HG03439 (cell line): ENCODE measurements at regions not wholly inside any gene's neighbourhood (a gene's known extent, or its start where the extent isn't known, plus 50 kb on each side); places are given as distances from the start of the nearest gene placed in this dataset.

Experiments used
- ATAC-seq: cut with Tn5 transposase; IDR thresholded peaks from one replicate; pipeline ENCODE4 v1.9.1; 2021; ENCODE audit warnings: mild to moderate bottlenecking, moderate library complexity; ENCODE audit not compliant: unreplicated experiment

GRCh38 chr16:51408357-51408756 lies 257.3 kb upstream of the SALL1 start:
- no peak for ATAC-seq

GRCh38 chr16:51407921-51408320 lies 256.9 kb upstream of the SALL1 start:
- no peak for ATAC-seq

DNA sequence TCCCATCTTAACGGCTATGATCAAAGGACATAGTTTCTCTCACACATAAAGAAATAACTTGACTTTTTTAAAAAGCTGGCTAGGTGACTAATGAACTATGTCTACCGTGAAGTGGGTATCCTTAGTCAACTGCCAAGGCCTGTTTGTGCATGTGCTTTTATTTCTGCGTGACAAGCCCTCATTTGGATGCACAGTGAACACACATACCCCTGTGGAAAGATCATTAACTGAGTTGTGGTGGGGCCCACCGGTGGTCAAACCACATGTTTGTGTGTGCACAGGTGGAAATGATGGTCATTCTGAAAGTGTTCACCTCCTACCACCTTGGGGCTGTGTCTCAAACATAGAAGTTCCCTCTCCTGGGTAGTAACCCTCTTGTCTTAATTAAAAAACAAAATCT lies 256.1 kb upstream of the SALL1 start:
- no peak for ATAC-seq

DNA sequence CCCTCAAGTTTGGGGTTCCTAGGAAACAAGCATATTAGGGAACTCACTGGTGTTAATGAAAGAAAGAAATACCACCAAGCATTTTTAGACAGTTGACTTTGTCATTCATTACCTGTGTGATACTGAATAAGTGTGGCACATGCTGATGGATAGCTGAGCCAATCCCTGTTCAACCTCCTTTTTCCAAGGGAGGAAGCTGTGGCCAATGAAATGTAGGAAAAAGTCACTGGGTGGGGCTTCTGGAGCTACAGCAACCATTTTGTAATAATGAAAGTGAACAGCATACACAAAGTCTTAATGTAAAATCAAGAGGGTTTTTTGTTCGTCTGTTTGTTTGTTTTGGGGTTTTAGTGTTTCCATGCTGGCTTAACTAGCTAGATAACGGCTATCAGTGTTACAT lies 254.3 kb upstream of the SALL1 start:
- no peak for ATAC-seq

DNA sequence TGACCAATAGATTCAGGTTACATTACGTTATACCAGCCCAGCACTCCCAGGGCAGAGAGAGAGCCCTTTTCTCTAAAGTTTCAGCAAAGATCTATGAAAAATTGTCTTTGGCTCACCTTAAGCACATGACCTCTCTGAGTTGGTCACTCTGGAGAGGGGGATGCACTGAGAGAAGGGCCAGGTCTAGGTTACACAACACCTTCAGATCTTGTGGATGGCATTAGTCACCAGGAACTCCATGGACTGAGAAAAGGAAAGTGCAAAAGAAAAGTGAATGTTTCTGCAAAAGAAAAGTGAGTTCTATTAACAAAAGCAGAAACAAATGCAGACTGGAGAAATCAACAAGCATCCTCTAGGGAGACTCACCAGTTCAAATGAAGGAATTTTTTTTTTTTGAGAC lies 253.3 kb upstream of the SALL1 start:
- ATAC-seq, result no peak

DNA sequence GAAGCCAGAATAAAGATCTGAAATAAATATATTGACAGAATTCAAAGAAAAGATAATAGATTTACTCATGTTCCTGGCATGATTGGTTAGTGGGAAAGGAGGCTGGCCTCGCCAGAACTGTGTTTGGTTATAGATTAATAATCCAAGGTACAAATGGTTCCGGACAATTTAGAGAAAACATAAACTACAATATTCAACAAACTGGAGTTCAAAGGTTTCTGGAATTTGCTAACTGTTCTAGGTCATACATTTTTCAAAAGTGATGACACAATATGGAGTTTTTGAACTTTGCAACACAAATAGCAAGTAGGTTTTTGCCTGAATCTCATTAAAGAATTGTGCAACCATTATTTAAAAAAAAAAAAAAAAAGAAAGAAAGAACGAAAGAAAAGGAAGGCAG lies 251.7 kb upstream of the SALL1 start:
- ATAC-seq, result no peak

GRCh38 chr16:51402298-51402697 lies 251.2 kb upstream of the SALL1 start:
- no peak for ATAC-seq

DNA sequence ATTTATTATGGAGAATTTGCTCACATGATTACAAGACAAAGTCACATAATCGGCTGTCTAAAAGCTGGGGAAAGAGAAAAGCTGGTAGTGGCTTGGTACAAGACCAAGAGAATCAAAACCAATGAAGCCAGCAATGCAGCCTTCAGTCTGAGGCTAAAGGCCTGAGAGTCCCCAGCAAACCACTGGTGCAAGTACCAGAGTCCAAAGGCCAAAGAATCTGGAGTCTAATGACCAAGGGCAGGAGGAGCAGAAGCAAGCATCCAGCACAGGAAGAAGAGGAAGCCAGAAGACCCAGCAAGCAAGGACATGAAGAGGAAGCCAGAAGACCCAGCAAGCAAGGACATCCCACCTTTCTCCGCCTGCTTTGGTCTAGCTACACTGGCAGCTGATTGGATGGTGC lies 250.6 kb upstream of the SALL1 start:
- ATAC-seq, result no peak

GRCh38 chr16:51399908-51400670 lies 249.0 kb upstream of the SALL1 start:
- ATAC-seq, result no peak

DNA sequence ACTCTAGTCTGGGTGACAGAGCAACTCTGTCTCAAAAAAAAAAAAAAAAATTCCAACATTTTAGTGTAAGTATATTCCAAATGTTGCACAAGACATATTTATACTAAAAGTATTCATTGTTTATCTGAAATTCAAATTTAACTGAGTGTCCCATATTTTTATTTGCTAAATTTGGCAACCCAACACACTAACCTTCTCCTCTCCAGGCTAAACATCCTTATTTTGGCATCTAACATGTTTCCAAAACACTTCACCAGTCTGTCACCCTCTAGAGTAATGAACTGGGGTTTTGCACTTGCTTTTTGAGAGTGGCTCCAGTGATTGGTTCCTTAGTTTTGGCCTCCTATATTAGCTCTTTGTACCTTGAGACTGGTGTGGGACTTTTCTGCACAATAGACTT lies 243.4 kb upstream of the SALL1 start:
- no peak for ATAC-seq

- no peak for ATAC-seq
Observed at GRCh38 chr16:51393381-51394005, 242.4 kb upstream of the SALL1 start.

- ATAC-seq, result no peak
Observed at GRCh38 chr16:51392521-51393187, 241.6 kb upstream of the SALL1 start.

DNA sequence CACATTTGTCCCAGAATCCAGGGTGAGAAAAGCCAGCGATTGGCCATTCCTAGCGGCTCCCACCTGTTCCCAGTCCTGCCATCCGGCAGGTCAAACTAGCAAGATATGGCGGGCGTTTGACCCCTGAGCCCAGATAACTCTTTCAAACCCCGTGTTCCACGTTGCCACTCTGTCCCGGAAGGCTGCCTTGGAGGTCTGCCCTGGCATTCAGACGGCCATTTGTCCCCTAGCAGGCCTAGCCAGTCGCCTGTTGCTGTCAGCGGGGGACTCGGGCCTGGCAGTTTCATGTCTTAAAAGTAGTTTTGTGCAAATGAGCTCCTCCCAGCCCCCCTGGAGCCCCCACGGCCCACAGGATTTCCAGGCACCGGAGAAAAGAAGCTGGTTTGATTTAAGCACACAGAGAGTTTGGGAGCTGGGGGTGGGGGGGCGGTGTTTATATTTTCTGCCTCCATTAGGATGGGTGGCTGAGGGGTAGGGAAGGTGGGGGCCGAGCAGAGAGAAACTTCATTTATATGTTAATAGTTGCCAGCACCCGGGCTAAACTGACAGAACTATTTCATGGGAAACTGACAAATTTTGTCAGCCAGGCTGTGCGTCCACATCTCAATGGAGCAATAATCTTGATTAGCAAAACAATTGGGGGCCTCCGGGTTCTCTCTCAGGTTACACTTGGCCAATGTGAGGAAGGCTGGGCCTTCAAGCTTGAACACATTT lies 240.9 kb upstream of the SALL1 start:
- ATAC-seq, result no peak

DNA sequence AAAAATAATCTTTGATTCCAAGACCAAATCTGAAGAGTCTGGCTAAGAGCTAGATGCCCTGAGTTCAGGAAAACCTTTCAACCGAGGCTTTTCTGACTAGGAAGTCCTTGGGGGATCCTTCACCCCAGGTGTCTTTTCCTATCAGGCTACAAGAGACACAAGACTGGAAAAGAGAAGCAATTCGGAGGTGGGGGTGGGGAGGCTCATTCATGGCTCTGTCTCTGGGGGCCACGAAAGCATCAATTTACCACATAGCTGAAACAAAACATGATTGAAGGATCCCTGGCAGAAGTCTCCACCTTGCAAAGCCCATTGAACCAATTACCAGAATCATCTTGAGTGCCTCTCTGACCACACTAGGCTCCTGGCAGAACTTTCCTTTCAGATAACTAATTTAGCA lies 239.8 kb upstream of the SALL1 start:
- no peak for ATAC-seq

DNA sequence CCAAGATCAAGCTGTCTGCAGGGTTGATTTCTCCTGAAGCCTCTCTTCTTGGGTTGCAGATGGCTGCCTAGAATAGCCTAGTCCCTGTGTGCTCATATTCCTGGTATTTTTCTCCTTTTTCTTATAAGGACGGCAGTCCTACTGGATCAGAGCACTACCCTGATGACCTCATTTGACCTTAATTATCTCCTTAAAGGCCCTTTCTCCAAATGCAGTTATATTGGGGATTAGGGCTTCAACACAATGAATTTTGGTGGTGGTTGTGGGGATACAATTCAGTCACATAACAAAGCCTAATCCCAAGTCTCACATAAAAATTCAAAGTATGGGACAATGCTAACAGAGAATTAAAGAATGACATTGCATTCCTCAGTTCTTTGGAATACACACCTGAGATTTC lies 238.8 kb upstream of the SALL1 start:
- no peak for ATAC-seq

GRCh38 chr16:51388516-51388951 lies 237.5 kb upstream of the SALL1 start:
- ATAC-seq, result no peak

- no peak for ATAC-seq
Observed at GRCh38 chr16:51383909-51384308, 232.8 kb upstream of the SALL1 start.

DNA sequence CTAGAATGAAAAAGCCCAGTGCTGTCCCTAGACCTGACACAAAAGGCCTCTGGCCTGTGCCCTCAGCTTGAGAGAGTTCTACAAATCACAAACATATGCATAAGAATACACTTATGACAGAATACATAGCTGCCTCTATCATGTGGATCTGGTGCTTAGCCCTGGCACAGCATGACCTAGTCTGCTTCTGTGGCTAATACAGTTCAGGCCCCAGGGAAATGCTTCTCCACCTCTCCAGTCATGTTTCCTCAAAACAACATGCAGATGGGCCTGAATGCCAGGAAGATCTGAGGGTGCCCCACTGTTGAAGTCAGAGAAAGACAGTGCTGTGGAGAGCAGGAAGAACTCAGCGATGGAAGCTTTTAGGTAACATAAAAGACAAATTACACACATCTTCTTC lies 231.9 kb upstream of the SALL1 start:
- ATAC-seq, result no peak

DNA sequence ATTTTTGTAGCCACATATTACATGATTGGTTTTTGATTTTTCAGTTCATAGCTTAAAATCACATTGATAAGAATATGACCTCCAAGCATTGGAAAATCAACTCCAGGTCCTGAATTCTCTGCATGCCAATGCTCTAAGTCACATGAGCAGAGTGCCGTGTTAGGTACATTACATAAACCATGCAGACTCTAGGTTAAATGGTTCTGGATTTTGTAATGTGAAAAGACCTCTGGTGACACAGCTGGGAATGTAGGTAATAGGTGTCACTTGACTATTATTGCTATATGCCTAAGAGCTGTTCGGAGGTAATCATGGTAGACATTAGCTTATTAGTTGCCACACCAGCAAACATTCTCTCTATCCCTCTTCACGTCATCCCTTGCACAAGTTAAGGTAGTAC lies 231.1 kb upstream of the SALL1 start:
- no peak for ATAC-seq

- no peak for ATAC-seq
Observed at GRCh38 chr16:51376080-51376479, 225.0 kb upstream of the SALL1 start.

- no peak for ATAC-seq
Observed at GRCh38 chr16:51374790-51375189, 223.7 kb upstream of the SALL1 start.

DNA sequence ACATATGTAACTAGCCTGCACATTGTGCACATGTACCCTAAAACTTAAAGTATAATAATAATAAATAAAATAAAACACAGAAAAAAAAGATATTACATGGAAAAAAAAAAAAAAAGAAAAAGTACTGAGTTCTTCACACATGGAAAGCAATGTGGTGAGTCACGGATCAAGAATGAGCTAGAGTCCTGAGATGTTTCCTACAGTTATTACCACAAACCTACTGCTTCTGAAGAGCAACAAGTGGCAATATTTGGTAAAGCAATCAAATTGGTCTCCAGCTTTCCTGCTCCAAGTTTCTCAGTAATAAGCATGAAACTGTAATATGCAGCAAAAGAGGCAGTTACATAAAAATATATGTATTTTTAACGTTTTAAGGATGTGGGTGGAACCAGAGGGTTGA lies 223.3 kb upstream of the SALL1 start:
- ATAC-seq, result no peak
